Stromal cell of bone marrow (primary cell): ENCODE measurements at regions not wholly inside any gene's neighbourhood (a gene's known extent, or its start where the extent isn't known, plus 50 kb on each side); places are given as distances from the start of the nearest gene placed in this dataset.
"Not testable (repeated sequence)": the region's sequence is repeated elsewhere in the genome, so short reads cannot be mapped to it uniquely, and the experiment has no call there.

Source experiments
- DNase-seq: peaks from one replicate; pipeline ENCODE4 v3.0.0-alpha.2; 2012; ENCODE audit warnings: low read depth

DNA sequence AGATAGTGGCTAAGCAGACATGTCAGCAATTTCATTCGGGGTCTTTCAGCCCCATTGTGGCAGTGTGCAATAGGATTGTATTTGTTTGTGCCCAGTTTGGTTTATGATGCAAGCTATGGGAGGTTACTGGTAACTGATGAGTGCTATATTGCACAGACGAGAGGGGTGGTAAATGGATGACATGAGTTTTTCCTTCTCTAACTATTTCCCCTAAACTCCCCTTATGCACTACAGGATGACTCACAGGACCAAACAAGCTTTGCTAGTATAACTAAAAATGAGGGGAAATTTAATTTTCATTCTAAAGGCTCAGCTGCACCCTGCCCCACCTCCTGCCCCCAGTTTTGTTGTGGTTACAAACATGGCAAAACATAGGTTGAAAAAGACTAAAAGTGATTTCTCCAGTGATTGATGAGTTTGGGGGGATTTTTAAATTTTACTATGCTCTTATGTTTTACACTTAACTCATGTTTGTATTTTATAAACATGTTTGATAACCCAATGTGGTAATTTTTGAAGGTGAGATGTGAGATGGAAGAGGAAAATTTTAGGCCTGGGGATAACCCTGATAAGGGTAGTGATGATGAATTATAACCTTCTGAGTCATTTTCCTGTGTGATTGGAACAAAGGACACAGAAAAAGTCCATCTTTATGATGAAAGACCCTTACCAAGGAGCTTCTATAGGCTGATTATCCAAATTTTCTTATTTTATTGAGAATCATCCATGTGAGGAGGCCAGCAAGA, 60.8 kb upstream of the NAMPT start:
- peak; percentile 33 for DNase-seq

DNA sequence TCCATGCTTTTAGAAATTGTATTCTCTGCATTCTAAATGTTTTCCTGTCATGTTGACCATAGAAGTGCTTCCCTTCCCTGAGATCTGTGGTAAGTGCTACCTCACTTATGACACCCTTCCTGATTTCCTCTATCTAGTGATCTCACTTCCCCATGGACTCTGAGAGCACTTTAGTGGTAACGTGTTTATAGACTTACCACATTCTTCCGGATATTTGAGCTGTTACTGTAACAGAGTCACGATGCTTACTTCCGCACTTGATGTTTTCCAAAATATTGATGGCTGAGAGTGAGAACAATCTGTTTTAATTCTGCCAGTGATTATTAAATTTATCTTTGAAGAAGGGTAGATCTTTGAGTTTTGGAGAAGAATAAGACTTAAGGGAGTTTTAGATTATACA, 60.1 kb upstream of the NAMPT start:
- no peak for DNase-seq

DNA sequence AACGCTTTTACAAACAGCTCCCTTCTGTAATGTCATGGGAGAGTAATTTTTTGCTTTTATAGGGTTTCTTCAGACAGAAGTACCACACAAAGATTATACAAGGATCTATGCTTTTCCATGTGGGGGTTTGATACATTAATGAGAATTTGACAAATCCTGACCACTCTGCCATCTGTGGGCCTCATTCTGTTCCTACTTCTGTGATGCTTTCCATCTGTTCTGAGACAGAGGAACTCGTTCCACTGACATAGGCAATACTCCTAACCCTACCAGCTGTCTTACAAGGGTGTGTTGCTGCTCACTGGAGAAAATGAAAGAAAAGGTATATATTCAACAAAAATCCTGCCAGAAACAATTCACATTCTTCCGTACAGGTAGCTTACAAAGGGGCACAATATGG, 59.4 kb upstream of the NAMPT start:
- DNase-seq: no peak

- not testable (repeated sequence) for DNase-seq
These were observed 57.3 kb upstream of the NAMPT start for GRCh38 chr7:106342049-106342448.

DNA sequence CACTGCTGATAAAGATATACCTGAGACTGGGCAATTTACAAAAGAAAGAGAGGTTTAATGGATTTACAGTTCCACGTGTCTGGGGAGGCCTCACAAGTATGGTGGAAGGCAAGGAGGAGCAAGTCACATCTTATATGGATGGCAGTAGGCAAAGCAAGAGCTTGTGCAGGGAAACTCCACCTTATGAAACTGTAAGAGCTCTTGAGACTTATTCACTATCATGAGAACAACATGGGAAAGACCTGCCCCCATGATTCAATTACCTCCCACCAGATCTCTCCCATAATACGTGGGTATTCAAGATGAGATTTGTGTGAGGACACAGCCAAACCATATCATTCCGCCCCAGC, 55.4 kb upstream of the NAMPT start:
- DNase-seq: not testable (repeated sequence)

DNA sequence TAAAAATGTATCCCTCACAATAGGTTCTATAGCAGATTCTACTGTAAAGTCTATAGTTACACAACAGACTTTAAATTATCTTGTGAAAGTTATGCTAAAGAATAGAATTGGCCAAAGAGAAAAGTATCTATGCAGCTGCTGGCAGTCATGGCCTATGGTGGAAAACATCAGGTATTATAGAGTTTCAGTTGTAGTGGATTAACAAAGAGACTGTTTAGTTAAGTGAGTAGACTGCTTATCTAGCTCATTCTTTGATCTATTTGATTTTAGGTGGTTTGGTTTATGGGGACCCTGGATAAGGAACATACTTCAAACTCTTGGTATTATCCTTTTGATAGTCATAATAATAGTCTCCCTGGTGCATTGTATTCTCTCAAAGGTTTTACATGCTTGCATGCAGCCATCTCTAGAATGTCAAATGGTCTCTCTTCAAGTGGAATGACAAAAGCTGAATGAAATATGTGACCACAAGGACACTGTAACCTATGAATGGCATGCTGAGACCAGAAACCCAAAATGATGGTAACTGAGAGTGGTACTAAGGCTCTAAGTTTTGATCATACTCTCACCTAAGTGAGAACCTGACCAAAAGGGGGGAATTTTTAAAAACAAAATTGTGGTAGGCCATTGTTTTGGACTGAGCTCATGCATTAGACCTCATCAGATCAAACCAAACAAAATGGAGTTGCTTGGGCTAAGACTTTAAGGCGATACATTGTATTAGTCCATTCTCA, 54.9 kb upstream of the NAMPT start:
- no peak for DNase-seq

- DNase-seq: no peak
These were observed 53.0 kb upstream of the NAMPT start for GRCh38 chr7:106337754-106338153.

- no peak for DNase-seq
These were observed 51.0 kb upstream of the NAMPT start for GRCh38 chr7:106335814-106336213.
